ENCODE measurements at regions not wholly inside any gene's neighbourhood (a gene's known extent, or its start where the extent isn't known, plus 50 kb on each side); places are given as distances from the start of the nearest gene placed in this dataset.

GRCh38 chr18:76754351-76754750, 68.0 kb upstream of the ZNF236 start:
- intact Hi-C loops (cut with DNase I) = no loop called here
- WGBS, 3 donors = 81 to 82% (median 81%) methylated on average over 8 of the region's 8 CpGs
- no peak overlapping the region for H3K4me3 ChIP-seq
- H3K36me3 ChIP-seq = no peaks in the 10 kb centered on the region
- TF ChIP-seq CTCF (IDR thresholded peaks at IDR 0.05) = no peak
- no peak for TF ChIP-seq POLR2A (IDR thresholded peaks at IDR 0.05)
- TF ChIP-seq EP300 (IDR thresholded peaks at IDR 0.05) = no peak
- no peaks in the 10 kb centered on the region for H3K4me1 ChIP-seq (ENCODE audit: insufficient read depth)
- no peaks in the 10 kb centered on the region for H3K27me3 ChIP-seq
- no peak overlapping the region for H3K27ac ChIP-seq
- no peak for DNase-seq
- peaks cover 0 to 5% of the 10 kb centered on the region in 2 donors for H3K9me3 ChIP-seq

GRCh38 chr18:76752400-76752799, 70.0 kb upstream of the ZNF236 start:
- Histone ChIP-seq H3K4me3 (no peak overlapping the region), H3K4me1 (ENCODE audit: insufficient read depth) (no peaks in the 10 kb centered on the region), H3K27me3 (no peaks in the 10 kb centered on the region), H3K36me3 (no peaks in the 10 kb centered on the region), H3K27ac (no peak overlapping the region), H3K9me3 (peaks cover 0 to 5% of the 10 kb centered on the region in 2 donors)
- no peak for DNase-seq
- intact Hi-C loops (cut with DNase I) = no loop called here
- 79 to 80% (median 79%) methylated on average over 4 of the region's 4 CpGs for WGBS, 3 donors
- TF ChIP-seq EP300 (IDR thresholded peaks at IDR 0.05) = no peak
- TF ChIP-seq CTCF (IDR thresholded peaks at IDR 0.05) = no peak
- TF ChIP-seq POLR2A (IDR thresholded peaks at IDR 0.05) = no peak

- no peaks in the 10 kb centered on the region for H3K36me3 ChIP-seq
- WGBS, 3 donors = 85 to 92% (median 86%) methylated on average over 5 of the region's 5 CpGs
- intact Hi-C loops (cut with DNase I) = no loop called here
- H3K9me3 ChIP-seq = peaks cover 0 to 5% of the 10 kb centered on the region in 2 donors
- H3K27me3 ChIP-seq = no peaks in the 10 kb centered on the region
- no peak for TF ChIP-seq EP300 (IDR thresholded peaks at IDR 0.05)
- H3K4me1 ChIP-seq (ENCODE audit: insufficient read depth) = no peaks in the 10 kb centered on the region
- H3K4me3 ChIP-seq = no peak overlapping the region
- no peak for DNase-seq
- H3K27ac ChIP-seq = no peak overlapping the region
Measured at GRCh38 chr18:76750917-76751890, 71.2 kb upstream of the ZNF236 start.

- no peaks in the 10 kb centered on the region for H3K4me1 ChIP-seq (ENCODE audit: insufficient read depth)
- intact Hi-C loops (cut with DNase I) = no loop called here
- TF ChIP-seq EP300 (IDR thresholded peaks at IDR 0.05) (no peak), POLR2A (IDR thresholded peaks at IDR 0.05) (no peak), CTCF (IDR thresholded peaks at IDR 0.05) (no peak)
Measured at GRCh38 chr18:76750269-76750668, 72.1 kb upstream of the ZNF236 start.

GRCh38 chr18:76747676-76748075, 74.7 kb upstream of the ZNF236 start:
- intact Hi-C loops (cut with DNase I) = no loop called here
- H3K4me3 ChIP-seq = no peak overlapping the region
- 81 to 83% (median 82%) methylated on average over 1 of the region's 1 CpG for WGBS, 3 donors
- H3K27me3 ChIP-seq = no peaks in the 10 kb centered on the region
- DNase-seq = no peak
- TF ChIP-seq EP300 (IDR thresholded peaks at IDR 0.05) (no peak), CTCF (IDR thresholded peaks at IDR 0.05) (no peak), POLR2A (IDR thresholded peaks at IDR 0.05) (no peak)
- no peak overlapping the region for H3K27ac ChIP-seq
- H3K9me3 ChIP-seq = peaks cover 0 to 5% of the 10 kb centered on the region in 2 donors
- no peaks in the 10 kb centered on the region for H3K4me1 ChIP-seq (ENCODE audit: insufficient read depth)
- no peaks in the 10 kb centered on the region for H3K36me3 ChIP-seq

More at GRCh38 chr18:76750269-76750668, 72.1 kb upstream of the ZNF236 start:
- Histone ChIP-seq H3K4me3 (no peak overlapping the region), H3K9me3 (peaks cover 0 to 5% of the 10 kb centered on the region in 2 donors), H3K27ac (no peak overlapping the region), H3K36me3 (no peaks in the 10 kb centered on the region), H3K27me3 (no peaks in the 10 kb centered on the region)
- DNase-seq = no peak
